ENCODE measurements at regions not wholly inside any gene's neighbourhood (a gene's known extent, or its start where the extent isn't known, plus 50 kb on each side); places are given as distances from the start of the nearest gene placed in this dataset.

DNA sequence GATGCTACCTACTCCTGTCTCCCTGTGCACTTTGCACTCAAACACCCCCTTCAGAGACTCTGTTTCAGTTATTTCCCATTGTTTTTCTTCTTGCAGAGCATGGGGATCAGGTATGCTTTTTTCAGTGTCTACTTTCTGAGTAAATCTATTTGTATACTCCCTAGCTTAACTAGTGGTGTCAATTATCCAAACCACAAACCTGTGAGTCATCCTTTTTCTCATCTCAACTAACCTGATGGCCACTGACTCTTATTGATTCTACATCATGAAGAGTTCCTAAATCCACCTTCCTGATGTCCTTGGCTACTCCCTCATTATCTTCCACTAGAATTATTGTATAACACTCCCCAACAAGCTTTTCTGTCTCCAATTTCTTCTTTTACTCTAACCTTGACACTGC lies 68.0 kb downstream of the DIPK2A start:
- H3K4me3 ChIP-seq (ENCODE audit: low read length) = no peak overlapping the region
- TF ChIP-seq TAF1 (IDR thresholded peaks at IDR 0.05; ENCODE audit: low read depth) (no peak), RAD21 (conservative IDR thresholded peaks at IDR 0.05) (no peak), MXI1 (conservative IDR thresholded peaks at IDR 0.05; ENCODE audit: poor library complexity, severe bottlenecking) (no peak), SMC3 (conservative IDR thresholded peaks at IDR 0.05; ENCODE audit: poor library complexity) (no peak), EZH2 (IDR thresholded peaks at IDR 0.05; ENCODE audit: borderline replicate concordance, insufficient read depth, low read length, poor library complexity, severe bottlenecking) (no peak), EP300 (conservative IDR thresholded peaks at IDR 0.05; ENCODE audit: poor library complexity, severe bottlenecking) (no peak)
- TF ChIP-seq, protein P1, sequence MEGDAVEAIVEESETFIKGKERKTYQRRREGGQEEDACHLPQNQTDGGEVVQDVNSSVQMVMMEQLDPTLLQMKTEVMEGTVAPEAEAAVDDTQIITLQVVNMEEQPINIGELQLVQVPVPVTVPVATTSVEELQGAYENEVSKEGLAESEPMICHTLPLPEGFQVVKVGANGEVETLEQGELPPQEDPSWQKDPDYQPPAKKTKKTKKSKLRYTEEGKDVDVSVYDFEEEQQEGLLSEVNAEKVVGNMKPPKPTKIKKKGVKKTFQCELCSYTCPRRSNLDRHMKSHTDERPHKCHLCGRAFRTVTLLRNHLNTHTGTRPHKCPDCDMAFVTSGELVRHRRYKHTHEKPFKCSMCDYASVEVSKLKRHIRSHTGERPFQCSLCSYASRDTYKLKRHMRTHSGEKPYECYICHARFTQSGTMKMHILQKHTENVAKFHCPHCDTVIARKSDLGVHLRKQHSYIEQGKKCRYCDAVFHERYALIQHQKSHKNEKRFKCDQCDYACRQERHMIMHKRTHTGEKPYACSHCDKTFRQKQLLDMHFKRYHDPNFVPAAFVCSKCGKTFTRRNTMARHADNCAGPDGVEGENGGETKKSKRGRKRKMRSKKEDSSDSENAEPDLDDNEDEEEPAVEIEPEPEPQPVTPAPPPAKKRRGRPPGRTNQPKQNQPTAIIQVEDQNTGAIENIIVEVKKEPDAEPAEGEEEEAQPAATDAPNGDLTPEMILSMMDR (IDR thresholded peaks at IDR 0.05; ENCODE audit: poor library complexity, severe bottlenecking) = no peak
- no peaks in the 10 kb centered on the region for H3K36me3 ChIP-seq (ENCODE audit: insufficient read depth, low read length)
- no peaks in the 10 kb centered on the region for H3K79me2 ChIP-seq (replicated peaks; ENCODE audit: insufficient read depth, low read length)
- H3K9me3 ChIP-seq (ENCODE audit: low read length) = no peaks in the 10 kb centered on the region
- no peaks in the 10 kb centered on the region for H4K20me1 ChIP-seq (ENCODE audit: insufficient read depth)
- H3K4me2 ChIP-seq (ENCODE audit: low read length) = no peak overlapping the region
- no peak overlapping the region for H3K9ac ChIP-seq (ENCODE audit: low read length)
- no peaks in the 10 kb centered on the region for H3K9me2 ChIP-seq (ENCODE audit: insufficient read depth, low read length)
- no peaks in the 10 kb centered on the region for H3F3A ChIP-seq (ENCODE audit: insufficient read depth, low read length, poor library complexity, severe bottlenecking)
- H3K27ac ChIP-seq (ENCODE audit: low read length) = no peak overlapping the region
- H2AFZ ChIP-seq (ENCODE audit: low read depth, low read length) = no peak overlapping the region
- H3K27me3 ChIP-seq (ENCODE audit: insufficient read depth, low read depth, low read length) = no peaks in the 10 kb centered on the region

GRCh38 chr3:144041960-144042556 lies 70.4 kb downstream of the DIPK2A start:
- H4K20me1 ChIP-seq (ENCODE audit: insufficient read depth) = no peaks in the 10 kb centered on the region
- H3K9me2 ChIP-seq (ENCODE audit: insufficient read depth, low read length) = no peaks in the 10 kb centered on the region
- no peaks in the 10 kb centered on the region for H3K27me3 ChIP-seq (ENCODE audit: insufficient read depth, low read depth, low read length)
- no peak for TF ChIP-seq POLR2AphosphoS5 (IDR thresholded peaks at IDR 0.05)
- TF ChIP-seq EZH2 (IDR thresholded peaks at IDR 0.05; ENCODE audit: borderline replicate concordance, insufficient read depth, low read length, poor library complexity, severe bottlenecking) = no peak
- TF ChIP-seq, protein P2, sequence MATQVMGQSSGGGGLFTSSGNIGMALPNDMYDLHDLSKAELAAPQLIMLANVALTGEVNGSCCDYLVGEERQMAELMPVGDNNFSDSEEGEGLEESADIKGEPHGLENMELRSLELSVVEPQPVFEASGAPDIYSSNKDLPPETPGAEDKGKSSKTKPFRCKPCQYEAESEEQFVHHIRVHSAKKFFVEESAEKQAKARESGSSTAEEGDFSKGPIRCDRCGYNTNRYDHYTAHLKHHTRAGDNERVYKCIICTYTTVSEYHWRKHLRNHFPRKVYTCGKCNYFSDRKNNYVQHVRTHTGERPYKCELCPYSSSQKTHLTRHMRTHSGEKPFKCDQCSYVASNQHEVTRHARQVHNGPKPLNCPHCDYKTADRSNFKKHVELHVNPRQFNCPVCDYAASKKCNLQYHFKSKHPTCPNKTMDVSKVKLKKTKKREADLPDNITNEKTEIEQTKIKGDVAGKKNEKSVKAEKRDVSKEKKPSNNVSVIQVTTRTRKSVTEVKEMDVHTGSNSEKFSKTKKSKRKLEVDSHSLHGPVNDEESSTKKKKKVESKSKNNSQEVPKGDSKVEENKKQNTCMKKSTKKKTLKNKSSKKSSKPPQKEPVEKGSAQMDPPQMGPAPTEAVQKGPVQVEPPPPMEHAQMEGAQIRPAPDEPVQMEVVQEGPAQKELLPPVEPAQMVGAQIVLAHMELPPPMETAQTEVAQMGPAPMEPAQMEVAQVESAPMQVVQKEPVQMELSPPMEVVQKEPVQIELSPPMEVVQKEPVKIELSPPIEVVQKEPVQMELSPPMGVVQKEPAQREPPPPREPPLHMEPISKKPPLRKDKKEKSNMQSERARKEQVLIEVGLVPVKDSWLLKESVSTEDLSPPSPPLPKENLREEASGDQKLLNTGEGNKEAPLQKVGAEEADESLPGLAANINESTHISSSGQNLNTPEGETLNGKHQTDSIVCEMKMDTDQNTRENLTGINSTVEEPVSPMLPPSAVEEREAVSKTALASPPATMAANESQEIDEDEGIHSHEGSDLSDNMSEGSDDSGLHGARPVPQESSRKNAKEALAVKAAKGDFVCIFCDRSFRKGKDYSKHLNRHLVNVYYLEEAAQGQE (IDR thresholded peaks at IDR 0.05; ENCODE audit: borderline replicate concordance) = no peak
- no peak for TF ChIP-seq MXI1 (conservative IDR thresholded peaks at IDR 0.05; ENCODE audit: poor library complexity, severe bottlenecking)
- TF ChIP-seq SMC3 (conservative IDR thresholded peaks at IDR 0.05; ENCODE audit: poor library complexity) = no peak
- TF ChIP-seq, protein P1 (IDR thresholded peaks at IDR 0.05; ENCODE audit: poor library complexity, severe bottlenecking) = no peak
- TF ChIP-seq EP300 (conservative IDR thresholded peaks at IDR 0.05; ENCODE audit: poor library complexity, severe bottlenecking) = no peak
- no peak for TF ChIP-seq TAF1 (IDR thresholded peaks at IDR 0.05; ENCODE audit: low read depth)
- no peak for TF ChIP-seq RAD21 (conservative IDR thresholded peaks at IDR 0.05)
- no peaks in the 10 kb centered on the region for H3K79me2 ChIP-seq (replicated peaks; ENCODE audit: insufficient read depth, low read length)
- H3K36me3 ChIP-seq (ENCODE audit: insufficient read depth, low read length) = no peaks in the 10 kb centered on the region
- no peak overlapping the region for H3K4me3 ChIP-seq (ENCODE audit: low read length)
- no peak overlapping the region for H3K9ac ChIP-seq (ENCODE audit: low read length)
- no peaks in the 10 kb centered on the region for H3F3A ChIP-seq (ENCODE audit: insufficient read depth, low read length, poor library complexity, severe bottlenecking)
- no peak overlapping the region for H2AFZ ChIP-seq (ENCODE audit: low read depth, low read length)
- no peaks in the 10 kb centered on the region for H3K9me3 ChIP-seq (ENCODE audit: low read length)
- no peak overlapping the region for H3K4me2 ChIP-seq (ENCODE audit: low read length)
- H3K27ac ChIP-seq (ENCODE audit: low read length) = no peak overlapping the region
